ENCODE measurements at regions not wholly inside any gene's neighbourhood (a gene's known extent, or its start where the extent isn't known, plus 50 kb on each side); places are given as distances from the start of the nearest gene placed in this dataset.

GRCh38 chr20:57890202-57890800 lies 180.5 kb upstream of the PMEPA1 start:
- DNase-seq = no peak

GRCh38 chr20:57888591-57888990 lies 178.8 kb upstream of the PMEPA1 start:
- no peak for DNase-seq

- DNase-seq = no peak
Measured at GRCh38 chr20:57884956-57885355, 175.1 kb upstream of the PMEPA1 start.

GRCh38 chr20:57883761-57884160 lies 173.9 kb upstream of the PMEPA1 start:
- no peak for DNase-seq

GRCh38 chr20:57883224-57883623 lies 173.4 kb upstream of the PMEPA1 start:
- DNase-seq = no peak

- DNase-seq = no peak
Measured at GRCh38 chr20:57882451-57883161, 172.8 kb upstream of the PMEPA1 start.

- DNase-seq = no peak
Measured at GRCh38 chr20:57881466-57882385, 171.9 kb upstream of the PMEPA1 start.

GRCh38 chr20:57880571-57880892 lies 170.7 kb upstream of the PMEPA1 start:
- DNase-seq = no peak

GRCh38 chr20:57879779-57880570 lies 170.2 kb upstream of the PMEPA1 start:
- DNase-seq = no peak

GRCh38 chr20:57879437-57879778 lies 169.6 kb upstream of the PMEPA1 start:
- no peak for DNase-seq

- no peak for DNase-seq
Measured at GRCh38 chr20:57878786-57879424, 169.1 kb upstream of the PMEPA1 start.

- DNase-seq = no peak
Measured at GRCh38 chr20:57877995-57878394, 168.2 kb upstream of the PMEPA1 start.

- no peak for DNase-seq
Measured at GRCh38 chr20:57877131-57877824, 167.5 kb upstream of the PMEPA1 start.

GRCh38 chr20:57876163-57876562 lies 166.3 kb upstream of the PMEPA1 start:
- DNase-seq = no peak

GRCh38 chr20:57874141-57874540 lies 164.3 kb upstream of the PMEPA1 start:
- DNase-seq = no peak

GRCh38 chr20:57872816-57873409 lies 163.1 kb upstream of the PMEPA1 start:
- DNase-seq = no peak

- DNase-seq = no peak
Measured at GRCh38 chr20:57871237-57871632, 161.4 kb upstream of the PMEPA1 start.

- DNase-seq = no peak
Measured at GRCh38 chr20:57870597-57871236, 160.9 kb upstream of the PMEPA1 start.

GRCh38 chr20:57869951-57870315 lies 160.1 kb upstream of the PMEPA1 start:
- no peak for DNase-seq

GRCh38 chr20:57869291-57869950 lies 159.6 kb upstream of the PMEPA1 start:
- no peak for DNase-seq

- no peak for DNase-seq
Measured at GRCh38 chr20:57868310-57868709, 158.5 kb upstream of the PMEPA1 start.

Measured in NCI-H1694 (cell line).